H9 (cell line): ENCODE measurements at regions not wholly inside any gene's neighbourhood (a gene's known extent, or its start where the extent isn't known, plus 50 kb on each side); places are given as distances from the start of the nearest gene placed in this dataset.

Source experiments
- DNase-seq: peaks from one replicate; pipeline ENCODE4 v3.0.0-alpha.2; 2017
- H2AFZ ChIP-seq: one replicate; pipeline ENCODE4 v1.6.1; 2013; ENCODE audit warnings: mild to moderate bottlenecking, low read length, control low read depth, moderate library complexity
- H2AK5ac ChIP-seq: 2 replicates; pipeline ENCODE4 v1.6.1; 2013; ENCODE audit warnings: low read length, control low read depth, mixed read lengths; ENCODE audit not compliant: insufficient read length
- H2BK120ac ChIP-seq: one replicate; pipeline ENCODE4 v1.6.1; 2013; ENCODE audit warnings: low read depth, mild to moderate bottlenecking, low read length, control low read depth, inconsistent platforms; ENCODE audit not compliant: poor library complexity, severe bottlenecking
- H2BK12ac ChIP-seq: 2 replicates; pipeline ENCODE4 v1.6.1; 2013; ENCODE audit warnings: low read length, control low read depth, mixed read lengths, low read depth; ENCODE audit not compliant: insufficient read length
- H2BK15ac ChIP-seq: 2 replicates; pipeline ENCODE4 v1.6.1; 2013; ENCODE audit warnings: low read depth, low read length, control low read depth
- H2BK20ac ChIP-seq: one replicate; pipeline ENCODE4 v1.6.1; 2013; ENCODE audit warnings: low read depth, mild to moderate bottlenecking, low read length, control low read depth, inconsistent platforms; ENCODE audit not compliant: poor library complexity, severe bottlenecking
- H2BK5ac ChIP-seq: 2 replicates; pipeline ENCODE4 v1.6.1; 2013; ENCODE audit warnings: low read length, control low read depth, mixed read lengths; ENCODE audit not compliant: insufficient read length
- H3K14ac ChIP-seq: 2 replicates; pipeline ENCODE4 v1.6.1; 2013; ENCODE audit warnings: low read length, control low read depth; ENCODE audit not compliant: insufficient read depth
- H3K18ac ChIP-seq: 2 replicates; pipeline ENCODE4 v1.6.1; 2013; ENCODE audit warnings: low read depth, mild to moderate bottlenecking, mixed read lengths, low read length, control low read depth; ENCODE audit not compliant: insufficient read length
- H3K23ac ChIP-seq: 2 replicates; pipeline ENCODE4 v1.6.1; 2013; ENCODE audit warnings: low read length, control low read depth, mixed read lengths, low read depth; ENCODE audit not compliant: insufficient read length
- H3K23me2 ChIP-seq: 2 replicates; pipeline ENCODE4 v1.6.1; 2013; ENCODE audit warnings: low read depth, mild to moderate bottlenecking, mixed read lengths, low read length, control low read depth; ENCODE audit not compliant: insufficient read length, poor library complexity, severe bottlenecking
- H3K27ac ChIP-seq: 2 replicates; pipeline ENCODE4 v1.5.1; 2013; ENCODE audit warnings: low read length, control low read depth, mixed read lengths, low read depth; ENCODE audit not compliant: insufficient read length
- H3K27me3 ChIP-seq: 2 replicates; pipeline ENCODE4 v1.6.1; 2013; ENCODE audit warnings: low read length, control low read depth, inconsistent platforms; ENCODE audit not compliant: insufficient read depth
- H3K4ac ChIP-seq: 2 replicates; pipeline ENCODE4 v1.6.1; 2013; ENCODE audit warnings: low read depth, mild to moderate bottlenecking, control low read depth, inconsistent platforms, low read length, moderate library complexity
- H3K4me1 ChIP-seq: 2 replicates; pipeline ENCODE4 v1.6.1; 2013; ENCODE audit warnings: low read length, control low read depth, inconsistent platforms; ENCODE audit not compliant: insufficient read depth
- H3K4me2 ChIP-seq: 2 replicates; pipeline ENCODE4 v1.6.1; 2013; ENCODE audit warnings: low read length, control low read depth, mixed read lengths; ENCODE audit not compliant: insufficient read length, insufficient read depth
- H3K56ac ChIP-seq: 2 replicates; pipeline ENCODE4 v1.6.1; 2013; ENCODE audit warnings: low read depth, mild to moderate bottlenecking, mixed read lengths, low read length, control low read depth; ENCODE audit not compliant: insufficient read length
- H3K79me1 ChIP-seq: 2 replicates; pipeline ENCODE4 v1.6.1; 2013; ENCODE audit warnings: low read depth, mild to moderate bottlenecking, moderate library complexity, low read length, control low read depth, inconsistent platforms; ENCODE audit not compliant: insufficient read depth, poor library complexity, severe bottlenecking
- H3K79me2 ChIP-seq: 2 replicates; pipeline ENCODE4 v1.6.1; 2013; ENCODE audit warnings: low read length, control low read depth, inconsistent platforms; ENCODE audit not compliant: insufficient read depth
- H3K9ac ChIP-seq: 2 replicates; pipeline ENCODE4 v1.6.1; 2013; ENCODE audit warnings: low read length, control low read depth, mixed read lengths; ENCODE audit not compliant: insufficient read length; ENCODE audit errors: extremely low read depth
- H3K9me3 ChIP-seq: one replicate; pipeline ENCODE4 v1.6.1; 2013; ENCODE audit warnings: low read depth, low read length, inconsistent platforms; ENCODE audit not compliant: control insufficient read depth
- H3T11ph ChIP-seq: one replicate; pipeline ENCODE4 v1.6.1; 2013; ENCODE audit warnings: mild to moderate bottlenecking, low read length, control low read depth, inconsistent platforms
- H4K20me1 ChIP-seq: one replicate; pipeline ENCODE4 v1.6.1; 2013; ENCODE audit not compliant: control insufficient read depth, insufficient read length, insufficient read depth
- H4K5ac ChIP-seq: 2 replicates; pipeline ENCODE4 v1.6.1; 2013; ENCODE audit warnings: low read depth, mild to moderate bottlenecking, mixed read lengths, low read length, control low read depth; ENCODE audit not compliant: insufficient read length
- H4K8ac ChIP-seq: replicated peaks from 2 replicates; pipeline ENCODE4 v1.6.1; 2013; ENCODE audit warnings: low read length, control low read depth, mixed read lengths, low read depth; ENCODE audit not compliant: insufficient read length
- H4K91ac ChIP-seq: 2 replicates; pipeline ENCODE4 v1.6.1; 2013; ENCODE audit warnings: low read depth, mild to moderate bottlenecking, moderate library complexity, mixed read lengths, low read length, control low read depth; ENCODE audit not compliant: insufficient read length
- H3K27ac Mint-ChIP-seq, 3 experiments: 2 replicates in 2 of 3; 3 replicates in 1 of 3; pipeline ENCODE4 v1.8.0; 2020 to 2021; ENCODE audit warnings: mixed read lengths in 3 of 3, mild to moderate bottlenecking in 1 of 3, moderate library complexity in 1 of 3
- H3K27me3 Mint-ChIP-seq: 2 replicates; pipeline ENCODE4 v1.8.0; 2021; ENCODE audit warnings: low read depth, mild to moderate bottlenecking, moderate library complexity, mixed read lengths
- H3K36me3 Mint-ChIP-seq, 3 experiments: 2 replicates in 2 of 3; 3 replicates in 1 of 3; pipeline ENCODE4 v1.8.0; 2020 to 2021; ENCODE audit warnings: low read depth in 3 of 3, mixed read lengths in 3 of 3; ENCODE audit not compliant: insufficient read depth in 1 of 3
- H3K4me1 Mint-ChIP-seq, 2 experiments: 2 replicates each; pipeline ENCODE4 v1.8.0; 2020; ENCODE audit warnings: mixed read lengths in 2 of 2
- H3K4me3 Mint-ChIP-seq, 2 experiments: 2 replicates in 1 of 2; 3 replicates in 1 of 2; pipeline ENCODE4 v1.8.0; 2020 to 2021; ENCODE audit warnings: mild to moderate bottlenecking in 2 of 2, mixed read lengths in 2 of 2, moderate library complexity in 1 of 2
- H3K9me3 Mint-ChIP-seq, 2 experiments: 2 replicates in 1 of 2; 3 replicates in 1 of 2; pipeline ENCODE4 v1.8.0; 2020; ENCODE audit warnings: mild to moderate bottlenecking in 2 of 2, mixed read lengths in 2 of 2, moderate library complexity in 1 of 2
- CTCF ChIP-seq: fragments of 200-600 bp; sonication (generic); conservative IDR thresholded peaks from 3 replicates; pipeline ENCODE4 v1.8.0; 2021; ENCODE audit warnings: antibody characterized with exemption, mild to moderate bottlenecking
- WGBS: extraction: QIAGEN DNeasy Blood & Tissue Kit; methylation state at CpG from one replicate; pipeline ENCODE4 v1.1.7; 2013; ENCODE audit warnings: missing lambda C conversion rate, low lambda C conversion rate, mixed read lengths; ENCODE audit not compliant: insufficient read length; ENCODE audit errors: extremely low coverage; 5-methylcytosine and 5-hydroxymethylcytosine counted together

- Histone ChIP-seq H3K4me1 (no peaks in the 10 kb centered on the region), H2BK20ac (no peak overlapping the region), H2BK5ac (no peak overlapping the region), H3K9me3 (no peaks in the 10 kb centered on the region), H3K79me2 (no peaks in the 10 kb centered on the region), H4K8ac (no peak overlapping the region), H3K4me2 (no peak overlapping the region), H3K27ac (no peak overlapping the region), H3K27me3 (no peaks in the 10 kb centered on the region), H3K4ac (no peak overlapping the region), H2AFZ (no peak overlapping the region), H3K23me2 (no peaks in the 10 kb centered on the region), H4K20me1 (no peaks in the 10 kb centered on the region), H2BK120ac (no peak overlapping the region), H3K56ac (no peak overlapping the region), H3T11ph (no peak overlapping the region), H3K14ac (no peak overlapping the region), H3K23ac (no peak overlapping the region), H2BK15ac (no peak overlapping the region), H4K91ac (no peak overlapping the region), H2BK12ac (no peak overlapping the region), H3K79me1 (no peaks in the 10 kb centered on the region), H2AK5ac (no peak overlapping the region), H3K18ac (no peak overlapping the region), H3K9ac (no peak overlapping the region), H4K5ac (no peak overlapping the region)
- Mint-ChIP-seq H3K27me3 (no peaks in the 10 kb centered on the region), H3K27ac (no peak overlapping the region), H3K4me3 (no peak overlapping the region), H3K9me3 (no peaks in the 10 kb centered on the region), H3K36me3 (no peaks in the 10 kb centered on the region), H3K4me1 (peaks cover 12 to 14% of the 10 kb centered on the region in 2 experiments)
- WGBS = no CpG with 5 or more reads among the region's 3 CpGs
- DNase-seq = no peak
- no peak for TF ChIP-seq CTCF
Observed at GRCh38 chr3:177793451-177793850, 596.2 kb upstream of the TBL1XR1 start.
